H1 (cell line): ENCODE measurements at regions not wholly inside any gene's neighbourhood (a gene's known extent, or its start where the extent isn't known, plus 50 kb on each side); places are given as distances from the start of the nearest gene placed in this dataset.

Experiments
- CTCF ChIA-PET: fragments of 300-600 bp; sonication (Branson Sonifier 250); formaldehyde crosslinking; loops from one replicate; lab custom pipeline; 2021; ENCODE audit not compliant: partially characterized antibody; lab: Charles Lee
- POLR2A ChIA-PET: fragments of 300-600 bp; sonication (Branson Sonifier 250); formaldehyde crosslinking; loops from one replicate; lab custom pipeline; 2021; ENCODE audit warnings: inconsistent platforms; ENCODE audit not compliant: partially characterized antibody; lab: Charles Lee
- DNase-seq, 2 experiments: peaks; one replicate each; pipeline versions ENCODE4 v3.0.0 to v3.0.0-alpha.2; 2010 to 2022; ENCODE audit warnings: low spot score in 2 of 2, low read depth in 1 of 2, mixed read lengths in 1 of 2
- FAIRE-seq: peaks from 2 replicates; lab custom pipeline; 2011; peaks lifted over from hg19 to GRCh38; lab: Jason Lieb, UNC
- H2AFZ ChIP-seq: 2 replicates; pipeline ENCODE4 v1.8.1; 2012; ENCODE audit warnings: low read length, inconsistent platforms
- H2AK5ac ChIP-seq: 2 replicates; pipeline ENCODE4 v1.6.1; 2013; ENCODE audit warnings: low read depth, low read length
- H2BK120ac ChIP-seq: replicated peaks from 2 replicates; pipeline ENCODE3; 2013; ENCODE audit warnings: low read depth, low read length, inconsistent platforms
- H2BK12ac ChIP-seq: 2 replicates; pipeline ENCODE4 v1.6.1; 2013; ENCODE audit warnings: low read depth, low read length
- H2BK15ac ChIP-seq: 2 replicates; pipeline ENCODE4 v1.6.1; 2013; ENCODE audit warnings: low read length
- H2BK20ac ChIP-seq: 2 replicates; pipeline ENCODE4 v1.6.1; 2013; ENCODE audit warnings: low read length
- H2BK5ac ChIP-seq: 2 replicates; pipeline ENCODE4 v1.6.1; 2013; ENCODE audit warnings: low read depth, low read length
- H3K14ac ChIP-seq: 2 replicates; pipeline ENCODE4 v1.6.1; 2013; ENCODE audit warnings: inconsistent platforms; ENCODE audit not compliant: insufficient read length
- H3K18ac ChIP-seq: 2 replicates; pipeline ENCODE4 v1.6.1; 2013; ENCODE audit warnings: low read length; ENCODE audit errors: extremely low read depth
- H3K23ac ChIP-seq: 2 replicates; pipeline ENCODE4 v1.6.1; 2013; ENCODE audit warnings: inconsistent platforms; ENCODE audit not compliant: insufficient read length
- H3K23me2 ChIP-seq: 2 replicates; pipeline ENCODE4 v1.6.1; 2013; ENCODE audit warnings: low read depth, low read length
- H3K27ac ChIP-seq: 2 replicates; pipeline ENCODE4 v1.6.1; 2011; ENCODE audit warnings: low read depth, low read length, inconsistent platforms
- H3K27me3 ChIP-seq, 4 experiments: replicated peaks in 1 of 4; 1 replicate in 1 of 4; 2 replicates in 3 of 4; pipeline versions ENCODE4 v1.6.1 to v1.8.1; 2011 to 2013; ENCODE audit warnings: low read length in 3 of 4, mild to moderate bottlenecking in 3 of 4, inconsistent platforms in 2 of 4, mixed read lengths in 2 of 4, moderate library complexity in 1 of 4; ENCODE audit not compliant: control insufficient read depth in 3 of 4, insufficient read depth in 3 of 4; ENCODE audit errors: extremely low read depth in 1 of 4
- H3K36me3 ChIP-seq, 4 experiments: 2 replicates each; pipeline versions ENCODE4 v1.6.1 to v1.8.1; 2011 to 2013; ENCODE audit warnings: mild to moderate bottlenecking in 4 of 4, low read length in 3 of 4, moderate library complexity in 2 of 4, control low read depth in 1 of 4, inconsistent platforms in 1 of 4; ENCODE audit not compliant: insufficient read depth in 4 of 4, control insufficient read depth in 2 of 4
- H3K4ac ChIP-seq: replicated peaks from 2 replicates; pipeline ENCODE3; 2013; ENCODE audit warnings: low read length, low read depth, mixed read lengths, inconsistent platforms; ENCODE audit not compliant: insufficient read length
- H3K4me1 ChIP-seq, 4 experiments: replicated peaks in 1 of 4; 1 replicate in 1 of 4; 2 replicates in 3 of 4; pipeline versions ENCODE4 v1.6.1 to v1.8.1; 2011 to 2013; ENCODE audit warnings: low read length in 3 of 4, inconsistent platforms in 2 of 4, mixed read lengths in 1 of 4; ENCODE audit not compliant: insufficient read depth in 4 of 4, control insufficient read depth in 3 of 4
- H3K4me2 ChIP-seq, 2 experiments: 2 replicates each; pipeline versions ENCODE4 v1.6.1 to v1.8.1; 2011 to 2013; ENCODE audit warnings: low read depth in 2 of 2, low read length in 2 of 2, control low read depth in 1 of 2, inconsistent platforms in 1 of 2, mild to moderate bottlenecking in 1 of 2; ENCODE audit not compliant: insufficient read depth in 1 of 2
- H3K4me3 ChIP-seq, 4 experiments: fragments of 200-600, 300-600 bp in 1 of 4; sonication (generic), shearing (Covaris generic), sonication (Bioruptor Twin) in 1 of 4; 2 replicates each; pipeline versions ENCODE4 v1.5.1 to v1.8.1; 2011 to 2016; ENCODE audit warnings: low read length in 4 of 4, low read depth in 3 of 4, control low read depth in 2 of 4, inconsistent platforms in 2 of 4, mild to moderate bottlenecking in 2 of 4, mixed read lengths in 1 of 4, moderate library complexity in 1 of 4; ENCODE audit not compliant: insufficient read depth in 2 of 4; ENCODE audit errors: extremely low read depth in 1 of 4
- H3K56ac ChIP-seq: replicated peaks from 2 replicates; pipeline ENCODE3; 2013; ENCODE audit warnings: low read depth, mild to moderate bottlenecking, mixed read lengths, low read length, inconsistent platforms; ENCODE audit not compliant: insufficient read length
- H3K79me1 ChIP-seq: 2 replicates; pipeline ENCODE4 v1.6.1; 2013; ENCODE audit warnings: low read depth, low read length, control low read depth
- H3K79me2 ChIP-seq, 2 experiments: 2 replicates each; pipeline versions ENCODE4 v1.6.1 to v1.8.1; 2012 to 2013; ENCODE audit warnings: low read length in 2 of 2, mild to moderate bottlenecking in 2 of 2, inconsistent platforms in 1 of 2; ENCODE audit not compliant: insufficient read depth in 2 of 2, control insufficient read depth in 1 of 2
- H3K9ac ChIP-seq, 4 experiments: replicated peaks in 1 of 4; 1 replicate in 1 of 4; 2 replicates in 3 of 4; pipeline versions ENCODE4 v1.6.1 to v1.8.1; 2011 to 2013; ENCODE audit warnings: low read depth in 3 of 4, low read length in 3 of 4, control low read depth in 2 of 4, mild to moderate bottlenecking in 2 of 4, moderate library complexity in 2 of 4, inconsistent platforms in 1 of 4; ENCODE audit errors: extremely low read depth in 1 of 4
- H3K9me3 ChIP-seq, 2 experiments: 2 replicates each; pipeline versions ENCODE4 v1.6.1 to v1.8.1; 2012 to 2013; ENCODE audit warnings: mild to moderate bottlenecking in 2 of 2, moderate library complexity in 2 of 2, control low read depth in 1 of 2, inconsistent platforms in 1 of 2, low read depth in 1 of 2, low read length in 1 of 2, mixed read lengths in 1 of 2; ENCODE audit not compliant: insufficient read depth in 2 of 2
- H4K20me1 ChIP-seq, 2 experiments: replicated peaks in 1 of 2; 2 replicates each; pipeline versions ENCODE3 to v1.8.1; 2011 to 2013; ENCODE audit warnings: inconsistent platforms in 2 of 2, low read length in 2 of 2, mild to moderate bottlenecking in 1 of 2; ENCODE audit not compliant: insufficient read depth in 2 of 2, control insufficient read depth in 1 of 2
- H4K5ac ChIP-seq: 2 replicates; pipeline ENCODE4 v1.6.1; 2013; ENCODE audit warnings: low read length, low read depth, mixed read lengths, inconsistent platforms; ENCODE audit not compliant: insufficient read length
- H4K8ac ChIP-seq: 2 replicates; pipeline ENCODE4 v1.8.0; 2013; ENCODE audit warnings: mild to moderate bottlenecking, moderate library complexity, low read length, inconsistent platforms; ENCODE audit not compliant: insufficient read depth; ENCODE audit errors: extremely low read depth
- H4K91ac ChIP-seq: replicated peaks from 2 replicates; pipeline ENCODE3; 2013; ENCODE audit warnings: low read length, mixed read lengths, inconsistent platforms; ENCODE audit not compliant: insufficient read length
- CTBP2 ChIP-seq: IDR thresholded peaks from 2 replicates; pipeline ENCODE4 v1.7.0; 2011; ENCODE audit warnings: borderline replicate concordance, mild to moderate bottlenecking, moderate library complexity, mixed read lengths, low read length; ENCODE audit not compliant: insufficient read depth, insufficient read length
- E2F6 ChIP-seq: IDR thresholded peaks from 2 replicates; pipeline ENCODE4 v1.6.1; 2012; ENCODE audit warnings: inconsistent platforms
- EP300 ChIP-seq, 2 experiments: IDR thresholded peaks; 1 replicate in 1 of 2; 2 replicates in 1 of 2; pipeline ENCODE4 v1.6.1; 2011 to 2012; ENCODE audit warnings: low read depth in 2 of 2, low read length in 2 of 2, mild to moderate bottlenecking in 2 of 2, borderline replicate concordance in 1 of 2, inconsistent platforms in 1 of 2, moderate library complexity in 1 of 2
- GTF2F1 ChIP-seq: IDR thresholded peaks from 2 replicates; pipeline ENCODE4 v1.6.1; 2012; ENCODE audit warnings: low read depth, low read length, improper control_type of control experiment, borderline replicate concordance
- HDAC6 ChIP-seq: IDR thresholded peaks from one replicate; pipeline ENCODE4 v1.7.1; 2012; ENCODE audit warnings: low read depth, mild to moderate bottlenecking, inconsistent platforms, low read length, moderate library complexity
- RNF2 ChIP-seq: fragments of 200-900, 300-1000 bp; sonication (generic); IDR thresholded peaks from 2 replicates; pipeline ENCODE4 v1.7.1; 2016; ENCODE audit warnings: borderline replicate concordance, low read depth, mild to moderate bottlenecking, antibody characterized with exemption, low read length; ENCODE audit not compliant: poor library complexity, severe bottlenecking; ENCODE audit errors: missing control alignments
- SP2 ChIP-seq: IDR thresholded peaks from 2 replicates; pipeline ENCODE4 v1.6.1; 2012; ENCODE audit warnings: mild to moderate bottlenecking, low read length, inconsistent platforms
- SUZ12 ChIP-seq: fragments of 200-600 bp; sonication (generic); IDR thresholded peaks from 2 replicates; pipeline ENCODE4 v1.6.1; 2012; ENCODE audit warnings: mild to moderate bottlenecking, inconsistent platforms, low read length, moderate library complexity, mixed read lengths
- TAF1 ChIP-seq: IDR thresholded peaks from 2 replicates; pipeline ENCODE4 v1.6.1; 2011; ENCODE audit warnings: mild to moderate bottlenecking, low read depth, low read length
- WGBS, 2 experiments: shearing (Covaris generic) in 1 of 2; methylation state at CpG; one replicate each; pipeline versions ENCODE4 v1.1.6 to v1.1.7; 2013 to 2015; ENCODE audit warnings: low lambda C conversion rate in 2 of 2, mixed read lengths in 2 of 2, inconsistent platforms in 1 of 2, low coverage in 1 of 2, missing lambda C conversion rate in 1 of 2; ENCODE audit not compliant: insufficient replicate concordance in 2 of 2, insufficient coverage in 1 of 2, insufficient read length in 1 of 2; ENCODE audit errors: extremely low coverage in 1 of 2, missing lambda C conversion rate in 1 of 2; 5-methylcytosine and 5-hydroxymethylcytosine counted together

GRCh38 chr2:182499706-182500470 lies 73.1 kb upstream of the PDE1A start:
- no peaks in the 10 kb centered on the region for H3K79me1 ChIP-seq
- POLR2A ChIA-PET, result no interaction called here
- no peak overlapping the region for H2BK15ac ChIP-seq
- no peak for TF ChIP-seq SP2
- no peak for TF ChIP-seq HDAC6
- TF ChIP-seq CTBP2, result no peak
- no peak for TF ChIP-seq EP300 (IDR thresholded peaks at IDR 0.05; ENCODE audit: borderline replicate concordance in 1 of 2, low read depth in 2 of 2, low read length in 2 of 2)
- TF ChIP-seq TAF1, result no peak
- TF ChIP-seq RNF2, result no peak
- no peak for TF ChIP-seq GTF2F1
- TF ChIP-seq E2F6, result no peak
- TF ChIP-seq SUZ12, result no peak
- TF ChIP-seq, all 59 proteins: peak for 0
- Histone ChIP-seq H3K9ac (no peak overlapping the region), H3K4me3 (no peak overlapping the region), H2AFZ (no peak overlapping the region), H2AK5ac (no peak overlapping the region), H3K27ac (no peak overlapping the region), H3K9me3 (no peaks in the 10 kb centered on the region), H3K23ac (no peak overlapping the region), H2BK120ac (no peak overlapping the region), H3K14ac (no peak overlapping the region), H3K27me3 (no peaks in the 10 kb centered on the region), H2BK5ac (no peak overlapping the region), H4K91ac (no peak overlapping the region), H3K56ac (no peak overlapping the region), H3K4me2 (no peak overlapping the region), H3K79me2 (no peaks in the 10 kb centered on the region), H3K36me3 (no peaks in the 10 kb centered on the region), H3K4ac (no peak overlapping the region), H4K8ac (no peak overlapping the region), H2BK12ac (no peak overlapping the region), H4K20me1 (no peaks in the 10 kb centered on the region), H4K5ac (no peak overlapping the region), H3K4me1 (peaks cover 0 to 11% (median 2%) of the 10 kb centered on the region in 4 experiments; a peak in 4 of 7 replicates), H3K23me2 (peaks cover 2% of the 10 kb centered on the region; the same call in 1 of the 2 replicates), H3K18ac (no peak overlapping the region), H2BK20ac (no peak overlapping the region)
- CTCF ChIA-PET, result interaction anchor here (1.2 kb wide), 1 partner anchor 314 kb away, joined by 3 read pairs; no protein-coding TSS in a partner anchor
- FAIRE-seq, result peak; percentile 52
- 54% methylated on average over 3 of the region's 3 CpGs; no CpG with 5 or more reads in 1 of the 2 experiments for whole genome bisulfite sequencing, 2 experiments
- DNase-seq, result no peak
